MCF 10A (cell line): ENCODE measurements at regions not wholly inside any gene's neighbourhood (a gene's known extent, or its start where the extent isn't known, plus 50 kb on each side); places are given as distances from the start of the nearest gene placed in this dataset.

Experiments used
- BruUV-seq: library from RNA; stranded (reverse); fragments of 400-500 nt; replicated peaks from 2 replicates; lab custom pipeline; 2021; lab: Mats Ljungman, UMichigan
- CTCF ChIA-PET: fragments of 300-600 bp; sonication (Branson Sonifier 250); formaldehyde crosslinking; extraction: SDS; loops from one replicate; lab custom pipeline; 2021; ENCODE audit warnings: antibody characterized with exemption, inconsistent platforms; lab: Yijun Ruan, JAX
- POLR2A ChIA-PET: fragments of 300-600, 350-650 bp; sonication (Branson Sonifier 250); formaldehyde crosslinking; extraction: SDS; loops from one replicate; lab custom pipeline; 2020; ENCODE audit warnings: antibody characterized with exemption, inconsistent platforms; lab: Yijun Ruan, JAX
- DNase-seq: peaks from one replicate; pipeline ENCODE4 v3.0.0-alpha.2; 2018; ENCODE audit not compliant: unreplicated experiment
- H3K27ac Mint-ChIP-seq: one replicate; pipeline ENCODE4 v1.8.0; 2022; ENCODE audit warnings: mild to moderate bottlenecking, low read depth, mixed read lengths; ENCODE audit not compliant: unreplicated experiment
- H3K27me3 Mint-ChIP-seq: one replicate; pipeline ENCODE4 v1.8.0; 2022; ENCODE audit warnings: mixed read lengths; ENCODE audit not compliant: insufficient read depth, unreplicated experiment
- H3K36me3 Mint-ChIP-seq: one replicate; pipeline ENCODE4 v1.8.0; 2022; ENCODE audit warnings: mild to moderate bottlenecking, moderate library complexity, mixed read lengths; ENCODE audit not compliant: insufficient read depth, unreplicated experiment
- H3K4me1 Mint-ChIP-seq: one replicate; pipeline ENCODE4 v1.8.0; 2022; ENCODE audit warnings: mixed read lengths; ENCODE audit not compliant: insufficient read depth, unreplicated experiment
- H3K4me3 Mint-ChIP-seq: one replicate; pipeline ENCODE4 v1.8.0; 2022; ENCODE audit warnings: mild to moderate bottlenecking, moderate library complexity, mixed read lengths; ENCODE audit not compliant: unreplicated experiment
- H3K9me3 Mint-ChIP-seq: one replicate; pipeline ENCODE4 v1.8.0; 2022; ENCODE audit warnings: mixed read lengths; ENCODE audit not compliant: unreplicated experiment
- intact Hi-C: fragments of 100-400 bp; cut with micrococcal nuclease; formaldehyde crosslinking; loops from 2 replicates; pipeline ENCODE4 v1.14.1; 2022
- TF ChIP-seq, protein P1 (sequence below): fragments of 200-600 bp; IDR thresholded peaks from one replicate; pipeline ENCODE4 v1.8.0; 2022; ENCODE audit warnings: antibody characterized with exemption, mild to moderate bottlenecking; ENCODE audit not compliant: unreplicated experiment

- no peaks in the 10 kb centered on the region for H3K27me3 Mint-ChIP-seq
- ChIA-PET CTCF (interaction anchor here (0.6 kb wide), 1 partner anchor 184 kb away, joined by 3 read pairs; no protein-coding TSS in a partner anchor), POLR2A (interaction anchor here (1.5 kb wide), 1 partner anchor 11 kb away, joined by 4 read pairs; no protein-coding TSS in a partner anchor)
- intact Hi-C loops = no loop called here
- BruUV-seq = no TSS peak
- no peaks in the 10 kb centered on the region for H3K9me3 Mint-ChIP-seq
- H3K36me3 Mint-ChIP-seq = no peaks in the 10 kb centered on the region
- TF ChIP-seq, protein P1, sequence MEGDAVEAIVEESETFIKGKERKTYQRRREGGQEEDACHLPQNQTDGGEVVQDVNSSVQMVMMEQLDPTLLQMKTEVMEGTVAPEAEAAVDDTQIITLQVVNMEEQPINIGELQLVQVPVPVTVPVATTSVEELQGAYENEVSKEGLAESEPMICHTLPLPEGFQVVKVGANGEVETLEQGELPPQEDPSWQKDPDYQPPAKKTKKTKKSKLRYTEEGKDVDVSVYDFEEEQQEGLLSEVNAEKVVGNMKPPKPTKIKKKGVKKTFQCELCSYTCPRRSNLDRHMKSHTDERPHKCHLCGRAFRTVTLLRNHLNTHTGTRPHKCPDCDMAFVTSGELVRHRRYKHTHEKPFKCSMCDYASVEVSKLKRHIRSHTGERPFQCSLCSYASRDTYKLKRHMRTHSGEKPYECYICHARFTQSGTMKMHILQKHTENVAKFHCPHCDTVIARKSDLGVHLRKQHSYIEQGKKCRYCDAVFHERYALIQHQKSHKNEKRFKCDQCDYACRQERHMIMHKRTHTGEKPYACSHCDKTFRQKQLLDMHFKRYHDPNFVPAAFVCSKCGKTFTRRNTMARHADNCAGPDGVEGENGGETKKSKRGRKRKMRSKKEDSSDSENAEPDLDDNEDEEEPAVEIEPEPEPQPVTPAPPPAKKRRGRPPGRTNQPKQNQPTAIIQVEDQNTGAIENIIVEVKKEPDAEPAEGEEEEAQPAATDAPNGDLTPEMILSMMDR = no peak
- no peak for DNase-seq
- peaks cover 18% of the 10 kb centered on the region for H3K4me1 Mint-ChIP-seq
- H3K27ac Mint-ChIP-seq = no peak overlapping the region
- H3K4me3 Mint-ChIP-seq = no peak overlapping the region
Observed at GRCh38 chr1:115409094-115410015, 71.3 kb upstream of the NGF start.

DNA sequence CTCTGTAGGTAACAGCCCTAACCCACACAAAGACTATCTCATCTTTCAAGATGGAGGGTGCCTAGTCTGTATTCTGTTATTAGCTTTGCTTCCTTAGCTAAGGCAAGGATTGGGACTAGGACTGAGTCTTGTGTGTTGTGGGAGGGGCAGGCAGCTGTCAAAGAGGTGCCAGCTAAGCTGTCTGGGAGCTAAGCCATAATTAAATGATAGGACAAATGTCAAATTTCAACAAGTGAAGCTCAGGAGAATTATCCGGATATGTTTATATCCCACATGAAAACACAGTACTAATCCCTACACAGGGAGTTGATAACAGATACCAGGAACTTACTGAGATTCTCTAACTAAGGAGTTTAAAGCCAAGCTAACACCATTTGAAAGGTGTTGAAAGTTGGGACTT, 70.5 kb upstream of the NGF start:
- BruUV-seq = no TSS peak
- no peaks in the 10 kb centered on the region for H3K9me3 Mint-ChIP-seq
- H3K27ac Mint-ChIP-seq = no peak overlapping the region
- TF ChIP-seq, protein P1 = no peak
- DNase-seq = no peak
- ChIA-PET CTCF (interaction anchor here (0.6 kb wide), 1 partner anchor 270 kb away, joined by 3 read pairs; no protein-coding TSS in a partner anchor), POLR2A (interaction anchor here (0.6 to 1.5 kb wide), 2 partner anchors 10 to 284 kb away, joined by 4 read pairs; no protein-coding TSS in a partner anchor)
- H3K4me3 Mint-ChIP-seq = no peak overlapping the region
- no peaks in the 10 kb centered on the region for H3K36me3 Mint-ChIP-seq
- intact Hi-C loops = no loop called here
- H3K4me1 Mint-ChIP-seq = peaks cover 18% of the 10 kb centered on the region
- no peaks in the 10 kb centered on the region for H3K27me3 Mint-ChIP-seq

DNA sequence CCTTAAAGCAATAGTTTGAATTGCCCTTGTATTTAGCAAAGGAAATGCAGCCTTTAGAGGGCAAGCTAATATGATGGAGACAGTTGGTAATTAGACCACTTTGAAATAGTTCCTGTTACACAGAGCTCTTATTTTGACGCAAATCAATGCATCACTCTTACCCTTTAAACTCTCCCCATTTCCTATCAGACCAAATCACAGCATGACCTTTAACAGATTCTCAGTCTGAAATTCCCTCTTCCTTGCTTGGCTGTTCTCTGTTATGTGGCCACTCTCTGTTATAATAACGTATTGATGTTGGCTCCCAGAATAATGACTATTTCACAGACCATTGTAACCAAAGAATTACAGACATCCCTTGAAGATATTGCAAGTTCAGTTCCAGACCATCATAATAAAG, 66.9 kb upstream of the NGF start:
- Mint-ChIP-seq H3K36me3 (no peaks in the 10 kb centered on the region), H3K4me3 (no peak overlapping the region), H3K27me3 (no peaks in the 10 kb centered on the region), H3K27ac (no peak overlapping the region), H3K4me1 (no peaks in the 10 kb centered on the region), H3K9me3 (no peaks in the 10 kb centered on the region)
- BruUV-seq = no TSS peak
- TF ChIP-seq, protein P1 = no peak
- DNase-seq = no peak
- ChIA-PET CTCF (no interaction called here), POLR2A (no interaction called here)
- intact Hi-C loops = no loop called here

DNA sequence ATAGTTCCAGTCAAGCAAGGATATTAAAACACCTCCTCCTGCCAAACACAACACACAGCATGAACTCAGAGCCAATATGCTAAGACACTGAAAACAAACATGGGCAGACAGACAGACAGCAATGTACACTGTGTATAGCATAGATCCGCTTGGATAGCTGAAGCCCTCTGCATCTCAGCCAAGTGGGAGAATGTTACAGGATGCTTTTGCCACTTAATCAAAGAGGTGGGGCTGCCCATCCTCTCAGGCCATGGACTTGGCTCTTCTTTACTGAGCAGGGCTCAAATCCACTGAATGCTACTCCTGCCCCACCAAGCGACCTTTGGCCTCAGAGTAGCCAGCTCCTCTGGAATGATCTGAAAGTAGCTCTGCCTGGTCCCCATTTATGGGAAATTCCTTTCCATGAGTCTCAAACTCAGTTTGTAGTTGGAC, 64.7 kb upstream of the NGF start:
- intact Hi-C loops = no loop called here
- H3K4me3 Mint-ChIP-seq = no peak overlapping the region
- CTCF ChIA-PET = no interaction called here
- H3K9me3 Mint-ChIP-seq = no peaks in the 10 kb centered on the region
- DNase-seq = no peak
- no peaks in the 10 kb centered on the region for H3K4me1 Mint-ChIP-seq
- BruUV-seq = no TSS peak
- POLR2A ChIA-PET = no interaction called here
- H3K36me3 Mint-ChIP-seq = no peaks in the 10 kb centered on the region
- no peak overlapping the region for H3K27ac Mint-ChIP-seq
- TF ChIP-seq, protein P1 = no peak
- H3K27me3 Mint-ChIP-seq = no peaks in the 10 kb centered on the region
